H9 (cell line): ENCODE measurements at regions not wholly inside any gene's neighbourhood (a gene's known extent, or its start where the extent isn't known, plus 50 kb on each side); places are given as distances from the start of the nearest gene placed in this dataset.

Experiments used
- DNase-seq: peaks from one replicate; pipeline ENCODE4 v3.0.0-alpha.2; 2017
- H2AFZ ChIP-seq: one replicate; pipeline ENCODE4 v1.6.1; 2013; ENCODE audit warnings: mild to moderate bottlenecking, low read length, control low read depth, moderate library complexity
- H2AK5ac ChIP-seq: 2 replicates; pipeline ENCODE4 v1.6.1; 2013; ENCODE audit warnings: low read length, control low read depth, mixed read lengths; ENCODE audit not compliant: insufficient read length
- H2BK120ac ChIP-seq: one replicate; pipeline ENCODE4 v1.6.1; 2013; ENCODE audit warnings: low read depth, mild to moderate bottlenecking, low read length, control low read depth, inconsistent platforms; ENCODE audit not compliant: poor library complexity, severe bottlenecking
- H2BK12ac ChIP-seq: 2 replicates; pipeline ENCODE4 v1.6.1; 2013; ENCODE audit warnings: low read length, control low read depth, mixed read lengths, low read depth; ENCODE audit not compliant: insufficient read length
- H2BK15ac ChIP-seq: 2 replicates; pipeline ENCODE4 v1.6.1; 2013; ENCODE audit warnings: low read depth, low read length, control low read depth
- H2BK20ac ChIP-seq: one replicate; pipeline ENCODE4 v1.6.1; 2013; ENCODE audit warnings: low read depth, mild to moderate bottlenecking, low read length, control low read depth, inconsistent platforms; ENCODE audit not compliant: poor library complexity, severe bottlenecking
- H2BK5ac ChIP-seq: 2 replicates; pipeline ENCODE4 v1.6.1; 2013; ENCODE audit warnings: low read length, control low read depth, mixed read lengths; ENCODE audit not compliant: insufficient read length
- H3K14ac ChIP-seq: 2 replicates; pipeline ENCODE4 v1.6.1; 2013; ENCODE audit warnings: low read length, control low read depth; ENCODE audit not compliant: insufficient read depth
- H3K18ac ChIP-seq: 2 replicates; pipeline ENCODE4 v1.6.1; 2013; ENCODE audit warnings: low read depth, mild to moderate bottlenecking, mixed read lengths, low read length, control low read depth; ENCODE audit not compliant: insufficient read length
- H3K23ac ChIP-seq: 2 replicates; pipeline ENCODE4 v1.6.1; 2013; ENCODE audit warnings: low read length, control low read depth, mixed read lengths, low read depth; ENCODE audit not compliant: insufficient read length
- H3K23me2 ChIP-seq: 2 replicates; pipeline ENCODE4 v1.6.1; 2013; ENCODE audit warnings: low read depth, mild to moderate bottlenecking, mixed read lengths, low read length, control low read depth; ENCODE audit not compliant: insufficient read length, poor library complexity, severe bottlenecking
- H3K27ac ChIP-seq: 2 replicates; pipeline ENCODE4 v1.5.1; 2013; ENCODE audit warnings: low read length, control low read depth, mixed read lengths, low read depth; ENCODE audit not compliant: insufficient read length
- H3K27me3 ChIP-seq: 2 replicates; pipeline ENCODE4 v1.6.1; 2013; ENCODE audit warnings: low read length, control low read depth, inconsistent platforms; ENCODE audit not compliant: insufficient read depth
- H3K4ac ChIP-seq: 2 replicates; pipeline ENCODE4 v1.6.1; 2013; ENCODE audit warnings: low read depth, mild to moderate bottlenecking, control low read depth, inconsistent platforms, low read length, moderate library complexity
- H3K4me1 ChIP-seq: 2 replicates; pipeline ENCODE4 v1.6.1; 2013; ENCODE audit warnings: low read length, control low read depth, inconsistent platforms; ENCODE audit not compliant: insufficient read depth
- H3K4me2 ChIP-seq: 2 replicates; pipeline ENCODE4 v1.6.1; 2013; ENCODE audit warnings: low read length, control low read depth, mixed read lengths; ENCODE audit not compliant: insufficient read length, insufficient read depth
- H3K56ac ChIP-seq: 2 replicates; pipeline ENCODE4 v1.6.1; 2013; ENCODE audit warnings: low read depth, mild to moderate bottlenecking, mixed read lengths, low read length, control low read depth; ENCODE audit not compliant: insufficient read length
- H3K79me1 ChIP-seq: 2 replicates; pipeline ENCODE4 v1.6.1; 2013; ENCODE audit warnings: low read depth, mild to moderate bottlenecking, moderate library complexity, low read length, control low read depth, inconsistent platforms; ENCODE audit not compliant: insufficient read depth, poor library complexity, severe bottlenecking
- H3K79me2 ChIP-seq: 2 replicates; pipeline ENCODE4 v1.6.1; 2013; ENCODE audit warnings: low read length, control low read depth, inconsistent platforms; ENCODE audit not compliant: insufficient read depth
- H3K9ac ChIP-seq: 2 replicates; pipeline ENCODE4 v1.6.1; 2013; ENCODE audit warnings: low read length, control low read depth, mixed read lengths; ENCODE audit not compliant: insufficient read length; ENCODE audit errors: extremely low read depth
- H3K9me3 ChIP-seq: one replicate; pipeline ENCODE4 v1.6.1; 2013; ENCODE audit warnings: low read depth, low read length, inconsistent platforms; ENCODE audit not compliant: control insufficient read depth
- H3T11ph ChIP-seq: one replicate; pipeline ENCODE4 v1.6.1; 2013; ENCODE audit warnings: mild to moderate bottlenecking, low read length, control low read depth, inconsistent platforms
- H4K20me1 ChIP-seq: one replicate; pipeline ENCODE4 v1.6.1; 2013; ENCODE audit not compliant: control insufficient read depth, insufficient read length, insufficient read depth
- H4K5ac ChIP-seq: 2 replicates; pipeline ENCODE4 v1.6.1; 2013; ENCODE audit warnings: low read depth, mild to moderate bottlenecking, mixed read lengths, low read length, control low read depth; ENCODE audit not compliant: insufficient read length
- H4K8ac ChIP-seq: replicated peaks from 2 replicates; pipeline ENCODE4 v1.6.1; 2013; ENCODE audit warnings: low read length, control low read depth, mixed read lengths, low read depth; ENCODE audit not compliant: insufficient read length
- H4K91ac ChIP-seq: 2 replicates; pipeline ENCODE4 v1.6.1; 2013; ENCODE audit warnings: low read depth, mild to moderate bottlenecking, moderate library complexity, mixed read lengths, low read length, control low read depth; ENCODE audit not compliant: insufficient read length
- H3K27ac Mint-ChIP-seq, 3 experiments: 2 replicates in 2 of 3; 3 replicates in 1 of 3; pipeline ENCODE4 v1.8.0; 2020 to 2021; ENCODE audit warnings: mixed read lengths in 3 of 3, mild to moderate bottlenecking in 1 of 3, moderate library complexity in 1 of 3
- H3K27me3 Mint-ChIP-seq: 2 replicates; pipeline ENCODE4 v1.8.0; 2021; ENCODE audit warnings: low read depth, mild to moderate bottlenecking, moderate library complexity, mixed read lengths
- H3K36me3 Mint-ChIP-seq, 3 experiments: 2 replicates in 2 of 3; 3 replicates in 1 of 3; pipeline ENCODE4 v1.8.0; 2020 to 2021; ENCODE audit warnings: low read depth in 3 of 3, mixed read lengths in 3 of 3; ENCODE audit not compliant: insufficient read depth in 1 of 3
- H3K4me1 Mint-ChIP-seq, 2 experiments: 2 replicates each; pipeline ENCODE4 v1.8.0; 2020; ENCODE audit warnings: mixed read lengths in 2 of 2
- H3K4me3 Mint-ChIP-seq, 2 experiments: 2 replicates in 1 of 2; 3 replicates in 1 of 2; pipeline ENCODE4 v1.8.0; 2020 to 2021; ENCODE audit warnings: mild to moderate bottlenecking in 2 of 2, mixed read lengths in 2 of 2, moderate library complexity in 1 of 2
- H3K9me3 Mint-ChIP-seq, 2 experiments: 2 replicates in 1 of 2; 3 replicates in 1 of 2; pipeline ENCODE4 v1.8.0; 2020; ENCODE audit warnings: mild to moderate bottlenecking in 2 of 2, mixed read lengths in 2 of 2, moderate library complexity in 1 of 2
- CTCF ChIP-seq: fragments of 200-600 bp; sonication (generic); conservative IDR thresholded peaks from 3 replicates; pipeline ENCODE4 v1.8.0; 2021; ENCODE audit warnings: antibody characterized with exemption, mild to moderate bottlenecking
- WGBS: extraction: QIAGEN DNeasy Blood & Tissue Kit; methylation state at CpG from one replicate; pipeline ENCODE4 v1.1.7; 2013; ENCODE audit warnings: missing lambda C conversion rate, low lambda C conversion rate, mixed read lengths; ENCODE audit not compliant: insufficient read length; ENCODE audit errors: extremely low coverage; 5-methylcytosine and 5-hydroxymethylcytosine counted together

GRCh38 chr2:163863073-163863472, 127.3 kb upstream of the FIGN start:
- no peak overlapping the region for H3K4me2 ChIP-seq
- no peak overlapping the region for H2AFZ ChIP-seq
- H4K8ac ChIP-seq = no peak overlapping the region
- no peak overlapping the region for H3K4me3 Mint-ChIP-seq
- no peak overlapping the region for H2BK15ac ChIP-seq
- no peak for TF ChIP-seq CTCF
- no peak overlapping the region for H2BK120ac ChIP-seq
- H3T11ph ChIP-seq = no peak overlapping the region
- H3K9me3 Mint-ChIP-seq = peaks cover 0 to 2% of the 10 kb centered on the region in 2 experiments; a peak in 1 of 5 replicates
- no peak overlapping the region for H2BK5ac ChIP-seq
- no peaks in the 10 kb centered on the region for H3K9me3 ChIP-seq
- H2AK5ac ChIP-seq = no peak overlapping the region
- no peaks in the 10 kb centered on the region for H3K79me1 ChIP-seq
- no peak overlapping the region for H3K27ac ChIP-seq
- no peaks in the 10 kb centered on the region for H3K27me3 Mint-ChIP-seq
- no peak overlapping the region for H3K56ac ChIP-seq
- no peak overlapping the region for H4K91ac ChIP-seq
- no peak overlapping the region for H3K18ac ChIP-seq
- no peaks in the 10 kb centered on the region for H4K20me1 ChIP-seq
- no peak overlapping the region for H3K4ac ChIP-seq
- H3K23me2 ChIP-seq = no peaks in the 10 kb centered on the region
- no CpG with 5 or more reads among the region's 3 CpGs for WGBS
- H3K27ac Mint-ChIP-seq = no peak overlapping the region
- H2BK12ac ChIP-seq = no peak overlapping the region
- H3K14ac ChIP-seq = no peak overlapping the region
- H4K5ac ChIP-seq = no peak overlapping the region
- no peaks in the 10 kb centered on the region for H3K79me2 ChIP-seq
- H3K4me1 Mint-ChIP-seq = no peaks in the 10 kb centered on the region
- H3K27me3 ChIP-seq = no peaks in the 10 kb centered on the region
- no peak overlapping the region for H3K23ac ChIP-seq
- H3K9ac ChIP-seq = no peak overlapping the region
- DNase-seq = no peak
- no peak overlapping the region for H2BK20ac ChIP-seq
- no peaks in the 10 kb centered on the region; a peak in 1 of 7 replicates for H3K36me3 Mint-ChIP-seq
- no peaks in the 10 kb centered on the region for H3K4me1 ChIP-seq
